ENCODE measurements at regions not wholly inside any gene's neighbourhood (a gene's known extent, or its start where the extent isn't known, plus 50 kb on each side); places are given as distances from the start of the nearest gene placed in this dataset.

- Histone ChIP-seq H4K5ac (ENCODE audit: insufficient read length, low read depth, low read length) (no peak overlapping the region), H3K18ac (ENCODE audit: extremely low read depth, low read length) (no peak overlapping the region), H3K56ac (replicated peaks; ENCODE audit: insufficient read length, low read depth, low read length) (no peak overlapping the region), H3K14ac (ENCODE audit: insufficient read length) (no peak overlapping the region), H3K4ac (replicated peaks; ENCODE audit: insufficient read length, low read depth, low read length) (no peak overlapping the region), H2BK15ac (ENCODE audit: low read length) (no peak overlapping the region; the same call in 1 of the 2 replicates), H2BK12ac (ENCODE audit: low read depth, low read length) (no peak overlapping the region), H2BK20ac (ENCODE audit: low read length) (no peak overlapping the region), H4K20me1 (replicated peaks in 1 of 2; ENCODE audit: control insufficient read depth in 1 of 2, insufficient read depth in 2 of 2, low read length in 2 of 2) (no peaks in the 10 kb centered on the region), H3K79me1 (ENCODE audit: low read depth, low read length) (no peaks in the 10 kb centered on the region), H2AFZ (ENCODE audit: low read length) (no peak overlapping the region), H2BK120ac (replicated peaks; ENCODE audit: low read depth, low read length) (no peak overlapping the region), H3K79me2 (ENCODE audit: control insufficient read depth in 1 of 2, insufficient read depth in 2 of 2, low read length in 2 of 2) (no peaks in the 10 kb centered on the region), H2AK5ac (ENCODE audit: low read depth, low read length) (0 out of 2 replicates have a peak overlapping the region, but pooled peaks have one; percentile 28), H3K23me2 (ENCODE audit: low read depth, low read length) (no peaks in the 10 kb centered on the region), H2BK5ac (ENCODE audit: low read depth, low read length) (no peak overlapping the region), H3K4me3 (ENCODE audit: extremely low read depth in 1 of 4, insufficient read depth in 2 of 4, low read depth in 3 of 4, low read length in 4 of 4) (no peak overlapping the region), H3K4me1 (replicated peaks in 1 of 4; ENCODE audit: control insufficient read depth in 3 of 4, insufficient read depth in 4 of 4, low read length in 3 of 4) (peaks cover 0 to 3% (median 0%) of the 10 kb centered on the region in 4 experiments; a peak in 1 of 7 replicates), H3K36me3 (ENCODE audit: control insufficient read depth in 2 of 4, insufficient read depth in 4 of 4, low read length in 3 of 4) (no peaks in the 10 kb centered on the region), H3K9ac (replicated peaks in 1 of 4; ENCODE audit: extremely low read depth in 1 of 4, low read depth in 3 of 4, low read length in 3 of 4) (no peak overlapping the region), H3K27ac (ENCODE audit: low read depth, low read length) (no peak overlapping the region), H3K27me3 (replicated peaks in 1 of 4; ENCODE audit: control insufficient read depth in 3 of 4, extremely low read depth in 1 of 4, insufficient read depth in 3 of 4, low read length in 3 of 4) (no peaks in the 10 kb centered on the region), H3K23ac (ENCODE audit: insufficient read length) (no peak overlapping the region), H4K91ac (replicated peaks; ENCODE audit: insufficient read length, low read length) (no peak overlapping the region), H4K8ac (ENCODE audit: extremely low read depth, insufficient read depth, low read length) (no peak overlapping the region), H3K9me3 (ENCODE audit: insufficient read depth in 2 of 2, low read depth in 1 of 2, low read length in 1 of 2) (no peaks in the 10 kb centered on the region; a peak in 1 of 4 replicates), H3K4me2 (ENCODE audit: insufficient read depth in 1 of 2, low read depth in 2 of 2, low read length in 2 of 2) (no peak overlapping the region)
- ChIA-PET POLR2A (ENCODE audit: partially characterized antibody) (no interaction called here), CTCF (ENCODE audit: partially characterized antibody) (interaction anchor here (0.8 kb wide), 1 partner anchor 202 kb away, joined by 3 read pairs; no protein-coding TSS in a partner anchor)
- FAIRE-seq, result no peak
- peak in 1 of 2 experiments; percentile 16 for DNase-seq (ENCODE audit: low read depth in 1 of 2, low spot score in 2 of 2)
- 92% methylated on average over 7 of the region's 7 CpGs; no CpG with 5 or more reads in 1 of the 2 experiments for WGBS, 2 experiments (ENCODE audit: extremely low coverage in 1 of 2, insufficient coverage in 1 of 2, insufficient read length in 1 of 2, insufficient replicate concordance in 2 of 2, low coverage in 1 of 2, low lambda C conversion rate in 2 of 2, missing lambda C conversion rate in 1 of 2)
Observed at GRCh38 chr2:16140771-16141640, 200.7 kb downstream of the MYCN start.

Data from H1 (cell line).